Mammary epithelial cell (primary cell): ENCODE measurements at regions not wholly inside any gene's neighbourhood (a gene's known extent, or its start where the extent isn't known, plus 50 kb on each side); places are given as distances from the start of the nearest gene placed in this dataset.

Source experiments
- CTCF ChIP-seq, 2 donors: IDR thresholded peaks in 1 of 2; conservative IDR thresholded peaks in 1 of 2; 2 replicates each; pipeline ENCODE4 v1.5.1; 2011 to 2012; ENCODE audit warnings: inconsistent platforms in 2 of 2, low read length in 2 of 2, mild to moderate bottlenecking in 2 of 2, control low read depth in 1 of 2, low read depth in 1 of 2; ENCODE audit not compliant: insufficient read depth in 1 of 2; ENCODE audit errors: extremely low read depth in 1 of 2
- EZH2 ChIP-seq: IDR thresholded peaks from 2 replicates; pipeline ENCODE4 v1.6.1; 2012; ENCODE audit warnings: low read length, inconsistent platforms, borderline replicate concordance

- TF ChIP-seq CTCF (conservative IDR thresholded peaks at IDR 0.05 in 1 of 2, IDR thresholded peaks at IDR 0.05 in 1 of 2; ENCODE audit: extremely low read depth in 1 of 2, insufficient read depth in 1 of 2, low read depth in 1 of 2, low read length in 2 of 2) (no peak), EZH2 (no peak)
Observed at GRCh38 chr2:121831841-121832240, 76.4 kb downstream of the TSN start.
